KG1 (cell line): ENCODE measurements at regions not wholly inside any gene's neighbourhood (a gene's known extent, or its start where the extent isn't known, plus 50 kb on each side); places are given as distances from the start of the nearest gene placed in this dataset.

ENCODE experiments used
- DNase-seq: peaks from one replicate; lab custom pipeline; 2025; lab: John Stamatoyannopoulos, UW

- no peak for DNase-seq
Observed at GRCh38 chr6:121826156-121826810, 390.8 kb downstream of the GJA1 start.

GRCh38 chr6:121828146-121828886 is 392.9 kb downstream of the GJA1 start:
- no peak for DNase-seq

- DNase-seq: no peak
Observed at GRCh38 chr6:121830736-121831135, 395.3 kb downstream of the GJA1 start.

GRCh38 chr6:121835662-121836061 is 400.2 kb downstream of the GJA1 start:
- no peak for DNase-seq

GRCh38 chr6:121837545-121838229 is 402.2 kb downstream of the GJA1 start:
- no peak for DNase-seq

- DNase-seq: peak; percentile 7
Observed at GRCh38 chr6:121838842-121839241, 403.4 kb downstream of the GJA1 start.

- DNase-seq: no peak
Observed at GRCh38 chr6:121839896-121840295, 404.4 kb downstream of the GJA1 start.

- no peak for DNase-seq
Observed at GRCh38 chr6:121844898-121845297, 409.5 kb downstream of the GJA1 start.

- DNase-seq: no peak
Observed at GRCh38 chr6:121847806-121848522, 412.5 kb downstream of the GJA1 start.

- DNase-seq: no peak
Observed at GRCh38 chr6:121848523-121849255, 413.2 kb downstream of the GJA1 start.

GRCh38 chr6:121849477-121849876 is 414.0 kb downstream of the GJA1 start:
- DNase-seq: peak; percentile 32

- DNase-seq: no peak
Observed at GRCh38 chr6:121851056-121851455, 415.6 kb downstream of the GJA1 start.

- DNase-seq: no peak
Observed at GRCh38 chr6:121853686-121854085, 418.2 kb downstream of the GJA1 start.

GRCh38 chr6:121855521-121855920 is 420.1 kb downstream of the GJA1 start:
- DNase-seq: no peak

- DNase-seq: no peak
Observed at GRCh38 chr6:121856296-121856695, 420.9 kb downstream of the GJA1 start.

GRCh38 chr6:121857551-121857950 is 422.1 kb downstream of the GJA1 start:
- DNase-seq: no peak

GRCh38 chr6:121858310-121858709 is 422.9 kb downstream of the GJA1 start:
- DNase-seq: no peak

GRCh38 chr6:121858986-121859385 is 423.5 kb downstream of the GJA1 start:
- DNase-seq: no peak

GRCh38 chr6:121865811-121866210 is 430.4 kb downstream of the GJA1 start:
- no peak for DNase-seq

- DNase-seq: no peak
Observed at GRCh38 chr6:121867095-121867494, 431.6 kb downstream of the GJA1 start.

- DNase-seq: no peak
Observed at GRCh38 chr6:121868206-121868605, 432.8 kb downstream of the GJA1 start.

- no peak for DNase-seq
Observed at GRCh38 chr6:121873595-121873994, 438.1 kb downstream of the GJA1 start.
